Keratinocyte (primary cell): ENCODE measurements at regions not wholly inside any gene's neighbourhood (a gene's known extent, or its start where the extent isn't known, plus 50 kb on each side); places are given as distances from the start of the nearest gene placed in this dataset.
"Not testable (repeated sequence)": the region's sequence is repeated elsewhere in the genome, so short reads cannot be mapped to it uniquely, and the experiment has no call there.

Experiments
- DNase-seq: peaks from one replicate; pipeline ENCODE4 v3.0.0-alpha.2; 2011; ENCODE audit warnings: low read depth, missing footprints, low spot score
- FAIRE-seq: peaks from 2 replicates; lab custom pipeline; 2011; peaks lifted over from hg19 to GRCh38; lab: Jason Lieb, UNC
- H2AFZ ChIP-seq: 2 replicates; pipeline ENCODE4 v1.6.0; 2012; ENCODE audit warnings: low read length, control low read depth, inconsistent platforms; ENCODE audit not compliant: control insufficient read depth
- H3K27ac ChIP-seq: 2 replicates; pipeline ENCODE4 v1.5.1; 2011; ENCODE audit warnings: low read length; ENCODE audit not compliant: control insufficient read depth, insufficient read depth
- H3K27me3 ChIP-seq: 3 replicates; pipeline ENCODE4 v1.6.0; 2011; ENCODE audit warnings: low read length; ENCODE audit not compliant: control insufficient read depth, insufficient read depth; ENCODE audit errors: extremely low read depth
- H3K36me3 ChIP-seq, 2 experiments: 2 replicates in 1 of 2; 3 replicates in 1 of 2; pipeline ENCODE4 v1.5.1; 2011; ENCODE audit warnings: low read length in 2 of 2, mild to moderate bottlenecking in 1 of 2; ENCODE audit not compliant: control insufficient read depth in 2 of 2, insufficient read depth in 2 of 2; ENCODE audit errors: extremely low read depth in 1 of 2
- H3K4me1 ChIP-seq: 3 replicates; pipeline ENCODE4 v1.5.1; 2011; ENCODE audit warnings: low read length; ENCODE audit not compliant: control insufficient read depth, insufficient read depth; ENCODE audit errors: extremely low read depth
- H3K4me2 ChIP-seq: 3 replicates; pipeline ENCODE4 v1.6.0; 2011; ENCODE audit warnings: low read depth, low read length; ENCODE audit not compliant: control insufficient read depth, insufficient read depth; ENCODE audit errors: extremely low read depth
- H3K4me3 ChIP-seq, 3 experiments: fragments of 200-600 bp in 1 of 3; sonication (generic) in 1 of 3; 2 replicates in 2 of 3; 3 replicates in 1 of 3; pipeline ENCODE4 v1.5.1; 2011 to 2016; ENCODE audit warnings: low read length in 3 of 3, mild to moderate bottlenecking in 3 of 3, control low read depth in 2 of 3, inconsistent platforms in 1 of 3, low read depth in 1 of 3, mixed read lengths in 1 of 3, mixed run types in 1 of 3, moderate library complexity in 1 of 3; ENCODE audit not compliant: control insufficient read depth in 2 of 3, insufficient read depth in 2 of 3; ENCODE audit errors: extremely low read depth in 1 of 3
- H3K79me2 ChIP-seq: 2 replicates; pipeline ENCODE4 v1.6.0; 2012; ENCODE audit warnings: low read length; ENCODE audit not compliant: control insufficient read depth, insufficient read depth
- H3K9ac ChIP-seq: 3 replicates; pipeline ENCODE4 v1.6.0; 2011; ENCODE audit warnings: low read length; ENCODE audit not compliant: control insufficient read depth, insufficient read depth; ENCODE audit errors: extremely low read depth
- H3K9me1 ChIP-seq: 3 replicates; pipeline ENCODE4 v1.6.0; 2011; ENCODE audit warnings: low read length; ENCODE audit not compliant: control insufficient read depth, insufficient read depth; ENCODE audit errors: extremely low read depth
- H3K9me3 ChIP-seq: 2 replicates; pipeline ENCODE4 v1.5.1; 2012; ENCODE audit warnings: low read depth, low read length; ENCODE audit not compliant: control insufficient read depth
- H4K20me1 ChIP-seq: 3 replicates; pipeline ENCODE4 v1.6.0; 2011; ENCODE audit warnings: low read length; ENCODE audit not compliant: control insufficient read depth, insufficient read depth; ENCODE audit errors: extremely low read depth
- EZH2 ChIP-seq: IDR thresholded peaks from one replicate; pipeline ENCODE4 v1.6.1; 2012; ENCODE audit warnings: inconsistent platforms, mild to moderate bottlenecking, low read length, moderate library complexity
- dilution Hi-C: fragments of 300-500 bp; cut with MboI; formaldehyde crosslinking; loops from one replicate; pipeline ENCODE4 v1.7.0; 2020; ENCODE audit warnings: low sequenced_read_pairs; ENCODE audit not compliant: extremely low pct_ligation_motif_present
- TF ChIP-seq, protein P1 (sequence below), 3 experiments: IDR thresholded peaks in 1 of 3; conservative IDR thresholded peaks in 1 of 3; optimal IDR thresholded peaks in 1 of 3; 2 replicates in 2 of 3; 3 replicates in 1 of 3; pipeline versions ENCODE3 to v1.5.1; 2011; ENCODE audit warnings: low read length in 3 of 3, mild to moderate bottlenecking in 3 of 3, moderate library complexity in 2 of 3, control low read depth in 1 of 3, inconsistent platforms in 1 of 3; ENCODE audit not compliant: insufficient read depth in 2 of 3; ENCODE audit errors: extremely low read depth in 1 of 3

DNA sequence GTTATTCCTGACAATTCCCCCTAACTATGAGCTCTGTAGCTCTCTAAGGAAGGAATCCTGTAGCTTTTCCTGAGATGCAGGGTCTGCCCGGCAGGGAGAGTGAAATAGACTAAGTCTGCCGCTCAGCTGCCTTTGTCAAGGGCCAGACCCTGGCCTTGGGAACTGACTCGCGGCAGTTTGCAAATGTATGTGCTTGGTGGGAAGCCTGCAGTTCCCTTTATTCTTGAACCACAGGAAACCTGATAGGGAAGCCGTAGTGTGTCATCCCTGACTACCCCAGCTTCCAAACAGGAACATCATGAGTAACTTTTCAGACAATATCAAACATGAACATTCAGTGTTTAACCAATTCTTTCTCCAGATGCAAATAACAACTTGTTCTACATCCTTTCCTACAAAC, 78.7 kb upstream of the IFNGR1 start:
- peak; percentile 88 for FAIRE-seq
- no peak overlapping the region for H2AFZ ChIP-seq

DNA sequence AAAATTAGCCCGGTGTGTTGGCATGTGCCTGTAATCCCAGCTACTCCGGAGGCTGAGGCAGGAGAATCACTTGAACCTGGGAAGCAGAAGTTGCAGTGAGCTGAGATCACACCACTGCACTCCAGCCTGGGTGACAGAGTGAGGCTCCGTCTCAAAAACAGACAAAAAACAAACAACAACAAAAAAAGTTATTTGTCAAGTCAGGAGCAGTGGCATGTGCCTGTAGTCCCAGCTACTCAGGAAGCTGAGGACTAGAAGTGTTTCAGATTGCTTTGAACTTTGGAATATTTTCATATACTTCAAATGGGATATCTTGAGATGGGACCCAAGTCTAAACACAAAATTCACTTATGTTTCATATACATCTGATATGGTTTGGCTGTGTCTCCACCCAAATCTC, 73.1 kb upstream of the IFNGR1 start:
- H3K9me1 ChIP-seq, H3K27me3 ChIP-seq, H3K36me3 ChIP-seq, H4K20me1 ChIP-seq, H3K9me3 ChIP-seq, H3K4me2 ChIP-seq, DNase-seq, H2AFZ ChIP-seq, H3K79me2 ChIP-seq, H3K9ac ChIP-seq, H3K27ac ChIP-seq, FAIRE-seq, H3K4me3 ChIP-seq, dilution Hi-C loops: not testable (repeated sequence)
- H3K4me1 ChIP-seq: peaks cover 17% of the 10 kb centered on the region

More for the DNA sequence above, 78.7 kb upstream of the IFNGR1 start:
- no peak overlapping the region for H3K27ac ChIP-seq
- H3K4me2 ChIP-seq: no peak overlapping the region
- no peak for DNase-seq
- H3K79me2 ChIP-seq: no peaks in the 10 kb centered on the region
- dilution Hi-C loops: no loop called here
- no peaks in the 10 kb centered on the region for H4K20me1 ChIP-seq
- H3K4me3 ChIP-seq: no peak overlapping the region
- H3K36me3 ChIP-seq: no peaks in the 10 kb centered on the region
- H3K9me3 ChIP-seq: no peaks in the 10 kb centered on the region
- no peaks in the 10 kb centered on the region for H3K27me3 ChIP-seq
- peaks cover 11% of the 10 kb centered on the region for H3K4me1 ChIP-seq
- H3K9me1 ChIP-seq: no peaks in the 10 kb centered on the region
- H3K9ac ChIP-seq: no peak overlapping the region
- no peak for TF ChIP-seq EZH2
- TF ChIP-seq, protein P1, sequence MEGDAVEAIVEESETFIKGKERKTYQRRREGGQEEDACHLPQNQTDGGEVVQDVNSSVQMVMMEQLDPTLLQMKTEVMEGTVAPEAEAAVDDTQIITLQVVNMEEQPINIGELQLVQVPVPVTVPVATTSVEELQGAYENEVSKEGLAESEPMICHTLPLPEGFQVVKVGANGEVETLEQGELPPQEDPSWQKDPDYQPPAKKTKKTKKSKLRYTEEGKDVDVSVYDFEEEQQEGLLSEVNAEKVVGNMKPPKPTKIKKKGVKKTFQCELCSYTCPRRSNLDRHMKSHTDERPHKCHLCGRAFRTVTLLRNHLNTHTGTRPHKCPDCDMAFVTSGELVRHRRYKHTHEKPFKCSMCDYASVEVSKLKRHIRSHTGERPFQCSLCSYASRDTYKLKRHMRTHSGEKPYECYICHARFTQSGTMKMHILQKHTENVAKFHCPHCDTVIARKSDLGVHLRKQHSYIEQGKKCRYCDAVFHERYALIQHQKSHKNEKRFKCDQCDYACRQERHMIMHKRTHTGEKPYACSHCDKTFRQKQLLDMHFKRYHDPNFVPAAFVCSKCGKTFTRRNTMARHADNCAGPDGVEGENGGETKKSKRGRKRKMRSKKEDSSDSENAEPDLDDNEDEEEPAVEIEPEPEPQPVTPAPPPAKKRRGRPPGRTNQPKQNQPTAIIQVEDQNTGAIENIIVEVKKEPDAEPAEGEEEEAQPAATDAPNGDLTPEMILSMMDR (optimal IDR thresholded peaks at IDR 0.05 in 1 of 3, IDR thresholded peaks at IDR 0.05 in 1 of 3, conservative IDR thresholded peaks at IDR 0.05 in 1 of 3; ENCODE audit: extremely low read depth in 1 of 3, insufficient read depth in 2 of 3, low read length in 3 of 3): no peak

DNA sequence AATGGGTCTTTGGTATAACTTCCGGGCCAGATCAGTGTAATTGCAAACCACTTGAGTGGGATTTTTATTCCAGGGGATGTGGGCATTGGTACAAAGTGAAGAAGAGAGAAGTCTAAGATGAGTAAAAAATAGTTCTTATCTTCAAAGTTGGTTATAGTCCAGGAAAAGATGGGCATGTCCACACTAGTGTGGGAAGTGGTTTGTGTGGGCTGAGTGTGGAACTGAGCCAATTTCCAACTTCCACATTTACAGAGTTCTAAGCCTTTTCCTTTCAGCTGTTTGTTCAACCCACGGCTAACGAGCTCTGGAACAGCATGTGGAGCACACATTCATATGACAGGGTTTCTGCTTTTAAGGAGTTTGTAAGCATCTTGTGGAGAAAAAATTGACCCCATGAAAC, 72.3 kb upstream of the IFNGR1 start:
- peak overlapping the region; percentile 46 for H3K4me2 ChIP-seq

More for the DNA sequence above, 72.3 kb upstream of the IFNGR1 start:
- peaks cover 17% of the 10 kb centered on the region for H3K4me1 ChIP-seq
- no peak overlapping the region for H3K9ac ChIP-seq
- no peaks in the 10 kb centered on the region for H3K36me3 ChIP-seq
- TF ChIP-seq, protein P1 (optimal IDR thresholded peaks at IDR 0.05 in 1 of 3, IDR thresholded peaks at IDR 0.05 in 1 of 3, conservative IDR thresholded peaks at IDR 0.05 in 1 of 3; ENCODE audit: extremely low read depth in 1 of 3, insufficient read depth in 2 of 3, low read length in 3 of 3): no peak
- no peak for TF ChIP-seq EZH2
- dilution Hi-C loops: no loop called here
- DNase-seq: no peak
- peak; percentile 88 for FAIRE-seq
- H3K79me2 ChIP-seq: no peaks in the 10 kb centered on the region
- H3K4me3 ChIP-seq: no peak overlapping the region
- no peaks in the 10 kb centered on the region for H4K20me1 ChIP-seq
- H3K27ac ChIP-seq: no peak overlapping the region
- no peak overlapping the region for H2AFZ ChIP-seq
- H3K9me1 ChIP-seq: no peaks in the 10 kb centered on the region
- H3K27me3 ChIP-seq: no peaks in the 10 kb centered on the region
- no peaks in the 10 kb centered on the region for H3K9me3 ChIP-seq
